ENCODE measurements at regions not wholly inside any gene's neighbourhood (a gene's known extent, or its start where the extent isn't known, plus 50 kb on each side); places are given as distances from the start of the nearest gene placed in this dataset.

DNA sequence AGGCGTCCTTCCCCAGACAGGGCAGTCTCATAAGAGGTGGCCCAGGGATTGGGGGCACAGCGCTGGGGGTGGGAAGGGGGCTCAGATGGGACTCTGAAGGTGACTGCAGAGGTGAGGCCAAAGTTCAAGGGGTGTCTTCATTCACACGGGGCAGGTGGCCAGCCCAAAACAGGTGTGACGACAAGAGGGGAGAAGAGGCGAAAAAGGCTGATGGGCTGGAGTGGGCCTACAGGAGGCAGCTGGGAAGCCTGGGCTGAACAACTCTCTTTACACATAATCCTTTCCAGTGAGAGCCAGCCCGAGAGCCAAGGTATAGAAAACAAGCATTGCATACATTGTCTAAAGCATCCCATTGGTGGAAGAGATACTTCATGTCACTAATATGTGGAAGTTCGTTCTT lies 130.9 kb upstream of the ASB18 start:
- RAD21 ChIA-PET (ENCODE audit: unreplicated experiment) = no interaction called here
- Histone ChIP-seq H3K79me2 (ENCODE audit: control insufficient read depth, insufficient read depth, low read length) (no peaks in the 10 kb centered on the region), H3K27me3 (replicated peaks in 1 of 2; ENCODE audit: control insufficient read depth in 2 of 2, insufficient read depth in 2 of 2, low read length in 1 of 2) (peaks cover 0 to 2% of the 10 kb centered on the region in 2 experiments; a peak in 1 of 4 replicates), H3K36me3 (ENCODE audit: control insufficient read depth in 2 of 2, insufficient read depth in 2 of 2, low read length in 1 of 2) (no peaks in the 10 kb centered on the region), H4K20me1 (ENCODE audit: control insufficient read depth, insufficient read depth) (no peaks in the 10 kb centered on the region), H3K4me1 (ENCODE audit: control insufficient read depth, insufficient read depth, low read length) (no peaks in the 10 kb centered on the region), H3K9ac (ENCODE audit: control insufficient read depth, insufficient read depth, low read length) (no peak overlapping the region), H2AFZ (ENCODE audit: control insufficient read depth, low read depth, low read length) (no peak overlapping the region), H3K4me3 (no peak overlapping the region), H3K4me2 (ENCODE audit: control insufficient read depth, insufficient read depth) (no peak overlapping the region), H3K27ac (ENCODE audit: control insufficient read depth, insufficient read depth) (no peak overlapping the region), H3K9me3 (replicated peaks; ENCODE audit: control insufficient read depth, insufficient read depth, low read length) (no peaks in the 10 kb centered on the region)
- ATAC-seq (no peak), FAIRE-seq (no peak), DNase-seq (ENCODE audit: low read depth, low spot score) (no peak)
- SMC1A ChIA-PET (ENCODE audit: uncharacterized antibody, unreplicated experiment) = no interaction called here
- POLR2A ChIA-PET = no interaction called here
- 31% methylated on average over 7 of the region's 7 CpGs for WGBS (ENCODE audit: insufficient coverage, insufficient replicate concordance, low lambda C conversion rate, missing lambda C conversion rate)
- no TSS peak for BruUV-seq (replicated peaks)
- in situ Hi-C loops (cut with MboI) = no loop called here
- CTCF ChIA-PET = interaction anchor here (0.6 kb wide), 1 partner anchor 92 kb away, joined by 3 read pairs; no protein-coding TSS in a partner anchor
- intact Hi-C loops (cut with micrococcal nuclease; ENCODE audit: unreplicated experiment) = no loop called here
- TF ChIP-seq KAT2A (conservative IDR thresholded peaks at IDR 0.05; ENCODE audit: control insufficient read depth, low read depth, low read length) (no peak), ESRRA (IDR thresholded peaks at IDR 0.05; ENCODE audit: low read length) (no peak), ATF7 (IDR thresholded peaks at IDR 0.05; ENCODE audit: low read depth) (no peak), RELA (IDR thresholded peaks at IDR 0.05; ENCODE audit: borderline replicate concordance, partially characterized antibody) (no peak), EGR1 (IDR thresholded peaks at IDR 0.05; ENCODE audit: borderline replicate concordance in 1 of 2, low read depth in 2 of 2, low read length in 2 of 2) (no peak), SIX5 (IDR thresholded peaks at IDR 0.05; ENCODE audit: low read depth, low read length, severe bottlenecking) (no peak), HDGF (IDR thresholded peaks at IDR 0.05) (no peak), CREM (IDR thresholded peaks at IDR 0.05; ENCODE audit: low read depth) (no peak), MEF2B (IDR thresholded peaks at IDR 0.05; ENCODE audit: partially characterized antibody, poor library complexity, severe bottlenecking) (no peak)
- TF ChIP-seq, protein P1, sequence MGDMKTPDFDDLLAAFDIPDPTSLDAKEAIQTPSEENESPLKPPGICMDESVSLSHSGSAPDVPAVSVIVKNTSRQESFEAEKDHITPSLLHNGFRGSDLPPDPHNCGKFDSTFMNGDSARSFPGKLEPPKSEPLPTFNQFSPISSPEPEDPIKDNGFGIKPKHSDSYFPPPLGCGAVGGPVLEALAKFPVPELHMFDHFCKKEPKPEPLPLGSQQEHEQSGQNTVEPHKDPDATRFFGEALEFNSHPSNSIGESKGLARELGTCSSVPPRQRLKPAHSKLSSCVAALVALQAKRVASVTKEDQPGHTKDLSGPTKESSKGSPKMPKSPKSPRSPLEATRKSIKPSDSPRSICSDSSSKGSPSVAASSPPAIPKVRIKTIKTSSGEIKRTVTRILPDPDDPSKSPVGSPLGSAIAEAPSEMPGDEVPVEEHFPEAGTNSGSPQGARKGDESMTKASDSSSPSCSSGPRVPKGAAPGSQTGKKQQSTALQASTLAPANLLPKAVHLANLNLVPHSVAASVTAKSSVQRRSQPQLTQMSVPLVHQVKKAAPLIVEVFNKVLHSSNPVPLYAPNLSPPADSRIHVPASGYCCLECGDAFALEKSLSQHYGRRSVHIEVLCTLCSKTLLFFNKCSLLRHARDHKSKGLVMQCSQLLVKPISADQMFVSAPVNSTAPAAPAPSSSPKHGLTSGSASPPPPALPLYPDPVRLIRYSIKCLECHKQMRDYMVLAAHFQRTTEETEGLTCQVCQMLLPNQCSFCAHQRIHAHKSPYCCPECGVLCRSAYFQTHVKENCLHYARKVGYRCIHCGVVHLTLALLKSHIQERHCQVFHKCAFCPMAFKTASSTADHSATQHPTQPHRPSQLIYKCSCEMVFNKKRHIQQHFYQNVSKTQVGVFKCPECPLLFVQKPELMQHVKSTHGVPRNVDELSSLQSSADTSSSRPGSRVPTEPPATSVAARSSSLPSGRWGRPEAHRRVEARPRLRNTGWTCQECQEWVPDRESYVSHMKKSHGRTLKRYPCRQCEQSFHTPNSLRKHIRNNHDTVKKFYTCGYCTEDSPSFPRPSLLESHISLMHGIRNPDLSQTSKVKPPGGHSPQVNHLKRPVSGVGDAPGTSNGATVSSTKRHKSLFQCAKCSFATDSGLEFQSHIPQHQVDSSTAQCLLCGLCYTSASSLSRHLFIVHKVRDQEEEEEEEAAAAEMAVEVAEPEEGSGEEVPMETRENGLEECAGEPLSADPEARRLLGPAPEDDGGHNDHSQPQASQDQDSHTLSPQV (IDR thresholded peaks at IDR 0.05) = no peak
- TF ChIP-seq, protein P2, sequence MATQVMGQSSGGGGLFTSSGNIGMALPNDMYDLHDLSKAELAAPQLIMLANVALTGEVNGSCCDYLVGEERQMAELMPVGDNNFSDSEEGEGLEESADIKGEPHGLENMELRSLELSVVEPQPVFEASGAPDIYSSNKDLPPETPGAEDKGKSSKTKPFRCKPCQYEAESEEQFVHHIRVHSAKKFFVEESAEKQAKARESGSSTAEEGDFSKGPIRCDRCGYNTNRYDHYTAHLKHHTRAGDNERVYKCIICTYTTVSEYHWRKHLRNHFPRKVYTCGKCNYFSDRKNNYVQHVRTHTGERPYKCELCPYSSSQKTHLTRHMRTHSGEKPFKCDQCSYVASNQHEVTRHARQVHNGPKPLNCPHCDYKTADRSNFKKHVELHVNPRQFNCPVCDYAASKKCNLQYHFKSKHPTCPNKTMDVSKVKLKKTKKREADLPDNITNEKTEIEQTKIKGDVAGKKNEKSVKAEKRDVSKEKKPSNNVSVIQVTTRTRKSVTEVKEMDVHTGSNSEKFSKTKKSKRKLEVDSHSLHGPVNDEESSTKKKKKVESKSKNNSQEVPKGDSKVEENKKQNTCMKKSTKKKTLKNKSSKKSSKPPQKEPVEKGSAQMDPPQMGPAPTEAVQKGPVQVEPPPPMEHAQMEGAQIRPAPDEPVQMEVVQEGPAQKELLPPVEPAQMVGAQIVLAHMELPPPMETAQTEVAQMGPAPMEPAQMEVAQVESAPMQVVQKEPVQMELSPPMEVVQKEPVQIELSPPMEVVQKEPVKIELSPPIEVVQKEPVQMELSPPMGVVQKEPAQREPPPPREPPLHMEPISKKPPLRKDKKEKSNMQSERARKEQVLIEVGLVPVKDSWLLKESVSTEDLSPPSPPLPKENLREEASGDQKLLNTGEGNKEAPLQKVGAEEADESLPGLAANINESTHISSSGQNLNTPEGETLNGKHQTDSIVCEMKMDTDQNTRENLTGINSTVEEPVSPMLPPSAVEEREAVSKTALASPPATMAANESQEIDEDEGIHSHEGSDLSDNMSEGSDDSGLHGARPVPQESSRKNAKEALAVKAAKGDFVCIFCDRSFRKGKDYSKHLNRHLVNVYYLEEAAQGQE (IDR thresholded peaks at IDR 0.05; ENCODE audit: low read depth, low read length) = no peak
- TF ChIP-seq, protein P3, sequence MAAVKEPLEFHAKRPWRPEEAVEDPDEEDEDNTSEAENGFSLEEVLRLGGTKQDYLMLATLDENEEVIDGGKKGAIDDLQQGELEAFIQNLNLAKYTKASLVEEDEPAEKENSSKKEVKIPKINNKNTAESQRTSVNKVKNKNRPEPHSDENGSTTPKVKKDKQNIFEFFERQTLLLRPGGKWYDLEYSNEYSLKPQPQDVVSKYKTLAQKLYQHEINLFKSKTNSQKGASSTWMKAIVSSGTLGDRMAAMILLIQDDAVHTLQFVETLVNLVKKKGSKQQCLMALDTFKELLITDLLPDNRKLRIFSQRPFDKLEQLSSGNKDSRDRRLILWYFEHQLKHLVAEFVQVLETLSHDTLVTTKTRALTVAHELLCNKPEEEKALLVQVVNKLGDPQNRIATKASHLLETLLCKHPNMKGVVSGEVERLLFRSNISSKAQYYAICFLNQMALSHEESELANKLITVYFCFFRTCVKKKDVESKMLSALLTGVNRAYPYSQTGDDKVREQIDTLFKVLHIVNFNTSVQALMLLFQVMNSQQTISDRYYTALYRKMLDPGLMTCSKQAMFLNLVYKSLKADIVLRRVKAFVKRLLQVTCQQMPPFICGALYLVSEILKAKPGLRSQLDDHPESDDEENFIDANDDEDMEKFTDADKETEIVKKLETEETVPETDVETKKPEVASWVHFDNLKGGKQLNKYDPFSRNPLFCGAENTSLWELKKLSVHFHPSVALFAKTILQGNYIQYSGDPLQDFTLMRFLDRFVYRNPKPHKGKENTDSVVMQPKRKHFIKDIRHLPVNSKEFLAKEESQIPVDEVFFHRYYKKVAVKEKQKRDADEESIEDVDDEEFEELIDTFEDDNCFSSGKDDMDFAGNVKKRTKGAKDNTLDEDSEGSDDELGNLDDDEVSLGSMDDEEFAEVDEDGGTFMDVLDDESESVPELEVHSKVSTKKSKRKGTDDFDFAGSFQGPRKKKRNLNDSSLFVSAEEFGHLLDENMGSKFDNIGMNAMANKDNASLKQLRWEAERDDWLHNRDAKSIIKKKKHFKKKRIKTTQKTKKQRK (IDR thresholded peaks at IDR 0.05; ENCODE audit: low read depth, low read length) = no peak
